Parathyroid adenoma (tissue), 2 donors: ENCODE measurements at regions not wholly inside any gene's neighbourhood (a gene's known extent, or its start where the extent isn't known, plus 50 kb on each side); places are given as distances from the start of the nearest gene placed in this dataset.

ENCODE experiments used
- H2AFZ ChIP-seq: fragments of 300-600 bp; sonication (generic); one replicate; pipeline ENCODE4 v1.7.0; 2017; ENCODE audit warnings: antibody characterized with exemption, mild to moderate bottlenecking
- H3K27ac ChIP-seq: fragments of 300-600 bp; sonication (generic); one replicate; pipeline ENCODE4 v1.7.0; 2017
- H3K27me3 ChIP-seq: fragments of 300-600 bp; sonication (generic); one replicate; pipeline ENCODE4 v1.7.0; 2017; ENCODE audit warnings: low read length; ENCODE audit not compliant: control insufficient read depth, insufficient read depth
- H3K36me3 ChIP-seq: fragments of 300-600 bp; sonication (generic); one replicate; pipeline ENCODE4 v1.7.0; 2017; ENCODE audit warnings: low read length; ENCODE audit not compliant: control insufficient read depth, insufficient read depth
- H3K4me1 ChIP-seq: fragments of 300-600 bp; sonication (generic); one replicate; pipeline ENCODE4 v1.7.0; 2017; ENCODE audit warnings: control low read depth
- H3K4me2 ChIP-seq: fragments of 300-600 bp; sonication (generic); one replicate; pipeline ENCODE4 v1.7.0; 2017; ENCODE audit warnings: low read length
- H3K4me3 ChIP-seq: fragments of 300-600 bp; sonication (generic); one replicate; pipeline ENCODE4 v1.7.0; 2017; ENCODE audit warnings: low read depth, low read length
- H3K79me2 ChIP-seq: fragments of 300-600 bp; sonication (generic); one replicate; pipeline ENCODE4 v1.7.0; 2017; ENCODE audit warnings: control low read depth
- H3K9ac ChIP-seq: fragments of 300-600 bp; sonication (generic); one replicate; pipeline ENCODE4 v1.7.0; 2017; ENCODE audit warnings: mild to moderate bottlenecking
- H3K9me3 ChIP-seq: fragments of 300-600 bp; sonication (generic); one replicate; pipeline ENCODE4 v1.7.0; 2017; ENCODE audit warnings: low read length; ENCODE audit not compliant: control insufficient read depth
- TF ChIP-seq, protein P1 (sequence below): fragments of 300-600 bp; sonication (generic); IDR thresholded peaks from one replicate; pipeline ENCODE4 v1.7.0; 2017; ENCODE audit warnings: antibody characterized with exemption, mild to moderate bottlenecking
- donor health status: primary hyperparathyroidism.

DNA sequence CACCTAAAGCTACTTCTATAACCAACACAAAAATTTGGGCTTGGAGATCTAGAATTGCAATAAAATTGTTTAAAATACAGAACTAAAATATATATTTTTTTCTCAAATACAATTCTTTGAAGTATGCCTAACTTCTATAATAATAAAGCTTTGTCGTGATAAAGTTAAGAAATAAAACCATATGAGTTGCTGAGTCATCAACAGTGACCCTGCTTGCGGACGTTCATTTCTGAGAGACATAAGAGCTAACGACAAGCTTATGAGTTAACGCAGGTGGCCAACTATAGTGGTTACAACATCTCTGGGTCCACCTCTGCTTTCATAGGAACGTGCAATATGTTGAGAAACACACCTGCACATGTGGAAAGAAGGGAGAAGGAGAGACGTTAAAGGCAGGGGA lies 407.1 kb upstream of the SLC14A2 start:
- no peaks in the 10 kb centered on the region for H3K4me1 ChIP-seq
- H3K36me3 ChIP-seq, result no peaks in the 10 kb centered on the region
- H3K9me3 ChIP-seq, result no peaks in the 10 kb centered on the region
- no peak overlapping the region for H3K27ac ChIP-seq
- H2AFZ ChIP-seq, result no peak overlapping the region
- TF ChIP-seq, protein P1, sequence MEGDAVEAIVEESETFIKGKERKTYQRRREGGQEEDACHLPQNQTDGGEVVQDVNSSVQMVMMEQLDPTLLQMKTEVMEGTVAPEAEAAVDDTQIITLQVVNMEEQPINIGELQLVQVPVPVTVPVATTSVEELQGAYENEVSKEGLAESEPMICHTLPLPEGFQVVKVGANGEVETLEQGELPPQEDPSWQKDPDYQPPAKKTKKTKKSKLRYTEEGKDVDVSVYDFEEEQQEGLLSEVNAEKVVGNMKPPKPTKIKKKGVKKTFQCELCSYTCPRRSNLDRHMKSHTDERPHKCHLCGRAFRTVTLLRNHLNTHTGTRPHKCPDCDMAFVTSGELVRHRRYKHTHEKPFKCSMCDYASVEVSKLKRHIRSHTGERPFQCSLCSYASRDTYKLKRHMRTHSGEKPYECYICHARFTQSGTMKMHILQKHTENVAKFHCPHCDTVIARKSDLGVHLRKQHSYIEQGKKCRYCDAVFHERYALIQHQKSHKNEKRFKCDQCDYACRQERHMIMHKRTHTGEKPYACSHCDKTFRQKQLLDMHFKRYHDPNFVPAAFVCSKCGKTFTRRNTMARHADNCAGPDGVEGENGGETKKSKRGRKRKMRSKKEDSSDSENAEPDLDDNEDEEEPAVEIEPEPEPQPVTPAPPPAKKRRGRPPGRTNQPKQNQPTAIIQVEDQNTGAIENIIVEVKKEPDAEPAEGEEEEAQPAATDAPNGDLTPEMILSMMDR, result no peak
- H3K4me2 ChIP-seq, result no peak overlapping the region
- no peaks in the 10 kb centered on the region for H3K79me2 ChIP-seq
- H3K4me3 ChIP-seq, result no peak overlapping the region
- no peak overlapping the region for H3K9ac ChIP-seq
- H3K27me3 ChIP-seq, result no peaks in the 10 kb centered on the region

DNA sequence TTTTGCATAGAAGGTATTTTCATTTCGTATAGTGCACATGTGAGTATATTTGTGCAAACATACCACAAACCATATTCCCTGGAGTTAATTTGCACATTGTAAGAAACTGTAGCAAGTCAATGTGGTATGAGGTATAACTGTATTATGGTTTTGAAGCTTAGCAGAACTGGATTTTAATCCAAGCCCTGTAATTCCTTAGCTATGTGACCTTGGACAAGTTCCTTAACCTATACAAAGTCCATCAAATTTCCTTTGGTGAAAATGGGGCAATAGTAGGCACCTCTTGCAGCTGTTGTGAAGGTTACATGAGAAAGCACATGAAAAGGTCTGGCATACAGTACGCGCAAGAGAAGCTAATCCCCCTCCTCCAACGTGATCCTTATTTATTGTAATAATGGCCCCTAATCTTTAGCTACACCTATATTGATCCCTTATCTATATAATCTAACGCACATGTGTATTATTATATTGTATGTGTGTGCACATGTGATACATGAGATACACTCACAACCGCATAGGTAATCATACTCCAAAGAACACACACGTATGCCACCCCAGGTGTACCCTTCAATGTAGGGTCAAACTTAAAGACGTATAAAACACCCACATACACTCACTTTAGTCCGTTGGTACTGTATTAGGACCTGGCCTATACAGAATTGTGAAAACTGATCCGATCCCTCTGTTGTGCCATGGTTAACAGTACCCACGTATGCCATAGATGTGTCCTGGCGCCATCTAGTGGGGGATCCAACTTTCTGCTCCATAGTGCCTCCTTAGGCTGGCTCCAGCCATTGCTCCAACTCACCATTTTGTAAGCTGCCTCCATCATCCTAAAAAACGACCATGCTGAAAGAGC lies 402.9 kb upstream of the SLC14A2 start:
- Histone ChIP-seq H3K79me2 (no peaks in the 10 kb centered on the region), H2AFZ (peak overlapping the region; percentile 19), H3K9ac (no peak overlapping the region), H3K4me1 (no peaks in the 10 kb centered on the region), H3K27me3 (no peaks in the 10 kb centered on the region), H3K4me3 (no peak overlapping the region), H3K4me2 (no peak overlapping the region), H3K27ac (no peak overlapping the region), H3K9me3 (no peaks in the 10 kb centered on the region), H3K36me3 (no peaks in the 10 kb centered on the region)
- TF ChIP-seq, protein P1, result peak; percentile 92

DNA sequence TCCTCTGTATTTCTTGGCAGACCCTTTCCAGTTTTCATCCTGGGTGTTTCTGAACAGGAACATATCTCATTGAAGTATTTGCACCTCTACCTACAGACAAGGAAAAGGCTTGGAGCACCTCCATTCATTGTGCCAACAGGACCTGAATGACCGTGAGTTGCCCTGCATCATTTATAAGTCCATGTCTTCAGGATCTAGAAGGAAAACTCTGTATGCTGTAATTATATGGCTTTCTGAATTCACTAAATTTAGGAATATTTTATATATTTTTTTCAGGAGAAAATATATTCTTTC lies 402.3 kb upstream of the SLC14A2 start:
- Histone ChIP-seq H3K4me2 (no peak overlapping the region), H3K36me3 (no peaks in the 10 kb centered on the region), H3K4me3 (no peak overlapping the region), H3K27me3 (no peaks in the 10 kb centered on the region), H3K79me2 (no peaks in the 10 kb centered on the region), H3K4me1 (no peaks in the 10 kb centered on the region), H3K9ac (no peak overlapping the region), H3K27ac (no peak overlapping the region), H3K9me3 (no peaks in the 10 kb centered on the region), H2AFZ (peak overlapping the region; percentile 19)
- TF ChIP-seq, protein P1, result no peak

DNA sequence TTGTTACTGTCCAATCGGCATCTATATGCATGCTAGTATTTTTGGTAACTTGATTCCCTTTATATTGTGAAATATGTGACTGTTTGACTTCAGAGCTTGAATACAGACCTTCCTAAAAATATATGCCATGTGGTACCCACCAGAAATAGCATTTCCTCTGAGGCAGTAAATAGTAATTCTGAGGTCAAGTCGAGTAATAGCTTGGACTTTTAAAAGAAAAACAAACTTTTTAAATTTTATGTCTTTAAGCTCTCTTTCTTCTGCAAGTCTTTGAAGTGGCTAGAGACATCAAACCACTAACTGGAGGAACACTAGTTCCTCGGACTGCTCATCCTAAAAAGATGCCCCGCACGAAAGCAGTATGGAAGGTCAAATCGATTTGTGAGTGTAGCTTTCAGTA lies 396.8 kb upstream of the SLC14A2 start:
- no peaks in the 10 kb centered on the region for H3K9me3 ChIP-seq

More for the DNA sequence above, 396.8 kb upstream of the SLC14A2 start:
- H3K4me3 ChIP-seq, result no peak overlapping the region
- H3K4me2 ChIP-seq, result no peak overlapping the region
- H3K4me1 ChIP-seq, result no peaks in the 10 kb centered on the region
- H3K27me3 ChIP-seq, result no peaks in the 10 kb centered on the region
- H3K36me3 ChIP-seq, result no peaks in the 10 kb centered on the region
- no peak overlapping the region for H2AFZ ChIP-seq
- H3K79me2 ChIP-seq, result no peaks in the 10 kb centered on the region
- H3K9ac ChIP-seq, result no peak overlapping the region
- TF ChIP-seq, protein P1, result no peak
- H3K27ac ChIP-seq, result no peak overlapping the region
